HL-60 (cell line): ENCODE measurements at regions not wholly inside any gene's neighbourhood (a gene's known extent, or its start where the extent isn't known, plus 50 kb on each side); places are given as distances from the start of the nearest gene placed in this dataset.

Experiments
- CTCF ChIP-seq: IDR thresholded peaks from one replicate; pipeline ENCODE4 v1.5.1; 2011; ENCODE audit warnings: low read length, control low read depth, inconsistent platforms; ENCODE audit not compliant: insufficient read depth
- GABPA ChIP-seq: IDR thresholded peaks from 2 replicates; pipeline ENCODE4 v1.6.1; 2012; ENCODE audit warnings: low read depth
- POLR2AphosphoS5 ChIP-seq: IDR thresholded peaks from 2 replicates; pipeline ENCODE4 v1.6.1; 2012; ENCODE audit warnings: low read depth
- TF ChIP-seq, protein P1 (sequence below): IDR thresholded peaks from 2 replicates; pipeline ENCODE4 v1.6.1; 2012; ENCODE audit warnings: low read depth; ENCODE audit not compliant: insufficient replicate concordance

GRCh38 chr17:77905266-77905665, 53.2 kb upstream of the TNRC6C start:
- TF ChIP-seq CTCF, result no peak
- TF ChIP-seq POLR2AphosphoS5, result no peak
- TF ChIP-seq, protein P1, sequence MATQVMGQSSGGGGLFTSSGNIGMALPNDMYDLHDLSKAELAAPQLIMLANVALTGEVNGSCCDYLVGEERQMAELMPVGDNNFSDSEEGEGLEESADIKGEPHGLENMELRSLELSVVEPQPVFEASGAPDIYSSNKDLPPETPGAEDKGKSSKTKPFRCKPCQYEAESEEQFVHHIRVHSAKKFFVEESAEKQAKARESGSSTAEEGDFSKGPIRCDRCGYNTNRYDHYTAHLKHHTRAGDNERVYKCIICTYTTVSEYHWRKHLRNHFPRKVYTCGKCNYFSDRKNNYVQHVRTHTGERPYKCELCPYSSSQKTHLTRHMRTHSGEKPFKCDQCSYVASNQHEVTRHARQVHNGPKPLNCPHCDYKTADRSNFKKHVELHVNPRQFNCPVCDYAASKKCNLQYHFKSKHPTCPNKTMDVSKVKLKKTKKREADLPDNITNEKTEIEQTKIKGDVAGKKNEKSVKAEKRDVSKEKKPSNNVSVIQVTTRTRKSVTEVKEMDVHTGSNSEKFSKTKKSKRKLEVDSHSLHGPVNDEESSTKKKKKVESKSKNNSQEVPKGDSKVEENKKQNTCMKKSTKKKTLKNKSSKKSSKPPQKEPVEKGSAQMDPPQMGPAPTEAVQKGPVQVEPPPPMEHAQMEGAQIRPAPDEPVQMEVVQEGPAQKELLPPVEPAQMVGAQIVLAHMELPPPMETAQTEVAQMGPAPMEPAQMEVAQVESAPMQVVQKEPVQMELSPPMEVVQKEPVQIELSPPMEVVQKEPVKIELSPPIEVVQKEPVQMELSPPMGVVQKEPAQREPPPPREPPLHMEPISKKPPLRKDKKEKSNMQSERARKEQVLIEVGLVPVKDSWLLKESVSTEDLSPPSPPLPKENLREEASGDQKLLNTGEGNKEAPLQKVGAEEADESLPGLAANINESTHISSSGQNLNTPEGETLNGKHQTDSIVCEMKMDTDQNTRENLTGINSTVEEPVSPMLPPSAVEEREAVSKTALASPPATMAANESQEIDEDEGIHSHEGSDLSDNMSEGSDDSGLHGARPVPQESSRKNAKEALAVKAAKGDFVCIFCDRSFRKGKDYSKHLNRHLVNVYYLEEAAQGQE, result no peak
- TF ChIP-seq GABPA, result no peak
